HUES64 (cell line): ENCODE measurements at regions not wholly inside any gene's neighbourhood (a gene's known extent, or its start where the extent isn't known, plus 50 kb on each side); places are given as distances from the start of the nearest gene placed in this dataset.

Source experiments
- H3K27ac ChIP-seq: 2 replicates; pipeline ENCODE4 v1.7.0; 2013; ENCODE audit warnings: low read depth, low read length, inconsistent platforms
- H3K27me3 ChIP-seq: 2 replicates; pipeline ENCODE4 v1.6.1; 2013; ENCODE audit warnings: mild to moderate bottlenecking, low read length; ENCODE audit not compliant: insufficient read depth
- H3K36me3 ChIP-seq: 2 replicates; pipeline ENCODE4 v1.6.1; 2013; ENCODE audit warnings: mild to moderate bottlenecking, low read length; ENCODE audit not compliant: insufficient read depth
- H3K4me1 ChIP-seq: 2 replicates; pipeline ENCODE4 v1.6.1; 2013; ENCODE audit warnings: mild to moderate bottlenecking, low read length, moderate library complexity; ENCODE audit not compliant: insufficient read depth
- H3K4me3 ChIP-seq: 2 replicates; pipeline ENCODE4 v1.5.1; 2013; ENCODE audit warnings: mild to moderate bottlenecking, low read length, moderate library complexity
- H3K9ac ChIP-seq: 2 replicates; pipeline ENCODE4 v1.6.1; 2013; ENCODE audit warnings: mild to moderate bottlenecking, low read depth, low read length
- H3K9me3 ChIP-seq: 2 replicates; pipeline ENCODE4 v1.6.1; 2013; ENCODE audit warnings: low read depth, low read length; ENCODE audit not compliant: insufficient read depth
- WGBS: fragments of 150-250, 120-280 bp; methylation state at CpG from one replicate; pipeline ENCODE4 v1.1.7; 2013; ENCODE audit warnings: missing lambda C conversion rate; 5-methylcytosine and 5-hydroxymethylcytosine counted together

DNA sequence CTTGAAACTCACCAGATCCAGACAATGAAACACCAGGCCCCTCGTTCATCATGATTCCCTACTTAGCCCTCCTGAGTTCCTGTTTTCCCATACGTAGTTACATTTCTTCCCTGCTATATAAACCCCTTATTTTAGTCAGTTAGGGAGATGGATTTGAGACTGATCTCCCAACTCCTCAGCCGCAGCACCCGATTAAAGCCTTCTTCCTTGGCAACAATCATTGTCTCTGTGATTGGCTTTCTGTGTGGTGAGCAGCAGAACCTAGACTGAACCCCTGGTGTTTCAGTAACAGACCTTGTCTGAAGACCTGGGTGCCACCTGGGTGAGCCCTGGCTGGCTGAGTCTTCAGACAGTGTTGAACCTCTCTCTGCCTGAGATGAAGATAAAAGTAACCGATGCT lies 118.0 kb downstream of the OAT start:
- H3K4me3 ChIP-seq: no peak overlapping the region
- H3K27me3 ChIP-seq: no peaks in the 10 kb centered on the region
- WGBS: 97% methylated on average over 4 of the region's 5 CpGs
- H3K27ac ChIP-seq: no peak overlapping the region
- H3K9ac ChIP-seq: no peak overlapping the region
- peaks cover 15% of the 10 kb centered on the region for H3K9me3 ChIP-seq
- H3K4me1 ChIP-seq: no peaks in the 10 kb centered on the region
- no peaks in the 10 kb centered on the region for H3K36me3 ChIP-seq

DNA sequence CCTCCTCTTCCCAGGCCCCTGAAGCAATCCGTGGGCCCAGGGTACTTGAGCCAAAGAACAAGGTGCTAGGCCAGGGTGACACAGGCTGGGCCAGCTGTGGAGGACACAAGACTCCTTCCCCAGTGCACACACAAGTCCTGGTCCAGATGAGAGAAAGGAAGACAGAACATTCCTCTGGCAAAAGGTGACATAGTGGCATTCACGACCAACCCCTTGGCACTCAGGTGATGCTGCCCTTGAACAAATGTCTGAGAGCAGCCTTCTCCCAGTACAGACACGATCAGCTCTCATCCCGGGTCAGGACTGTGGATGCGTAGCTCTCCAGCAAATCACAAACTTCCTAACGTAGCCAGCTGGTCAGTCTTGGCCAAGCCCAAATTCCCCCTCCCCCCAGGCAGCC lies 118.5 kb downstream of the OAT start:
- H3K27me3 ChIP-seq: no peaks in the 10 kb centered on the region
- WGBS: 94% methylated on average over 6 of the region's 6 CpGs
- no peak overlapping the region for H3K9ac ChIP-seq
- no peaks in the 10 kb centered on the region for H3K4me1 ChIP-seq
- H3K9me3 ChIP-seq: peaks cover 15% of the 10 kb centered on the region
- no peaks in the 10 kb centered on the region for H3K36me3 ChIP-seq
- H3K27ac ChIP-seq: no peak overlapping the region
- no peak overlapping the region for H3K4me3 ChIP-seq

DNA sequence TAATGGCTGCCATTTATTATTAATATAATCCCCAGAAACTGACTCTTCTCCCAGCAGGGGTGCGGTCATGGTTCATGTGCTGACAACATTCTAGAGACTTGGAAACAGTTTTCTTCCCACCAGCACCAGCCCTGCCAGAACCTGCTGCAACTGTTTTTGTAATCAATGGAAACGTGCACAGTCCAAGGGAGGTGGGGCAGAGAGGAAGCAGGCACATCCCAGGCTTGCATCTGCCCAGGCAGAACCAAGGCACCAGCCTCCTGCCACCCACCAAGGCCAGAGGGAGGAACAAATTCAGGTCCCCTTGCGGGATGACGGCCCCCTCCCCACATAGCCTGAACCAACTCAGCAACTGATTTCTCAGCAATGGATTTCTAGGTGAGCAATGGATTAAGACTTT lies 119.0 kb downstream of the OAT start:
- 99% methylated on average over 4 of the region's 4 CpGs for WGBS
- no peak overlapping the region for H3K27ac ChIP-seq

DNA sequence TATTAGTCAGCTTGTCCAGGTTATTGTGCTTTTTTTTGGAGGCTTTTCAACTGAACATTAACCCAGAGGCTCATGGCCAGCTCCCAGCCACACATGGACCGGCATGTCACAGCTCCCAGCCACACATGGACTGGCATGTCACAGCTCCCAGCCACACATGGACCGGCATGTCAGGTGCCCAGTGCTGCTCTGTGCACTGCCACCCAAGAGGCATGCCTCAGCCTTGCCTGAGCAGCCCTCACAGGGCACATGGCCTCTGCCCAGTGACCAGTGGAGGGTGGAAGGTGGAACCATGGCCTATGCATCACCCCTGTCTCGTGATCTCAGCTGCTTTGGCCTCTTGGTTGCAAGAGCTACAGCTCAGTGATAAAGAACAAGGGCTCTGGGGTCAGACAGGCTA lies 119.8 kb downstream of the OAT start:
- H3K27ac ChIP-seq: no peak overlapping the region
- H3K4me3 ChIP-seq: no peak overlapping the region
- H3K36me3 ChIP-seq: no peaks in the 10 kb centered on the region
- 92% methylated on average over 3 of the region's 3 CpGs for WGBS
- H3K4me1 ChIP-seq: no peaks in the 10 kb centered on the region
- peaks cover 15% of the 10 kb centered on the region for H3K9me3 ChIP-seq
- H3K27me3 ChIP-seq: no peaks in the 10 kb centered on the region
- H3K9ac ChIP-seq: no peak overlapping the region

More for the DNA sequence above, 119.0 kb downstream of the OAT start:
- H3K9me3 ChIP-seq: peaks cover 15% of the 10 kb centered on the region
- no peak overlapping the region for H3K4me3 ChIP-seq
- no peaks in the 10 kb centered on the region for H3K27me3 ChIP-seq
- H3K9ac ChIP-seq: no peak overlapping the region
- H3K36me3 ChIP-seq: no peaks in the 10 kb centered on the region
- H3K4me1 ChIP-seq: no peaks in the 10 kb centered on the region

DNA sequence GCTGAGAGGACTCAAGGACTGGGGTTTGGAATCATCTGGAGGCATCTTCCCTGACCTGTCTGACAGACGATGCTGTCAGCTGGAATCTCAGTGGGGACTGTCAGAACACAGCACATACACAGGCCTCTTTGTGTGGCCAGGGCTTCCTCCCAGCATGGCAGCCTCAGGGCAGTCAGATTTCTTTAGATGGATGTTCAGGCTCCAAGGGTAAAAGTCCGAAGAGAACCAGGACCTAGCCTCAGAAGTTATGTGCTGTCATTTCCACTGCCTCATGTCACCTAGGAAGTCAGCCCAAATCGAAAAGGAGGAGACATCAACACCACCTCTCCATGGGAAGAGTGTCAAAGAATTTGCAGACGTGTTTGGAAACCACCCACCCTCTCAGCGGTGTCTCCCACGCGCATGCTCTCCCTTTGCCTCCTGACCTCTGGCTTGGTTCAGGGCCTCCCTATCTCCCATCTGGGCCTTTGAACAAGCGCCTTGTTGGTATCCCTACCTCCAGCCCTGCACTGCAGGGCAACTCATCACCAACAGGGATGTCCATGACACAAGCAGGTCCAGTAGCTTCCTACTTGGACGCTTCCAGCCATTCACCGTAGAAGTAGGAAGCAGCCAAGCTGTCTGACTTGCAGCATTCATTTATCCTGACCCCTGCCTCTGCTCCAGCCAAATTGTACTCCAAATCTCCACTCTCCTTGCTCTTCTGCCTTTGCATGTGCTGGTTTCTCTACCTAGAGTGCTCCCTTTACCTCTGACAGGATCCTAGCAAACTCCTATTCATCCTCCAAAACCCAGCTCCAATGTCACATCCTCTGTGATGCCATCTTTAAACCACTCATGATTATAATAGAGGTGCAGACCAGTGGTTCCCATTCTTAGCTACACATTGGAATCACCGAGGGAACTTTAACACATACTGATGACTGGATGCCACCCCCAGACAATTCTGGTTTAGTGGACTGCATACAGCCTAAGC lies 121.6 kb downstream of the OAT start:
- Histone ChIP-seq H3K27ac (no peak overlapping the region), H3K36me3 (no peaks in the 10 kb centered on the region), H3K9me3 (peaks cover 15% of the 10 kb centered on the region), H3K9ac (no peak overlapping the region), H3K4me3 (no peak overlapping the region), H3K4me1 (no peaks in the 10 kb centered on the region), H3K27me3 (no peaks in the 10 kb centered on the region)
- WGBS: 91% methylated on average over 11 of the region's 11 CpGs

DNA sequence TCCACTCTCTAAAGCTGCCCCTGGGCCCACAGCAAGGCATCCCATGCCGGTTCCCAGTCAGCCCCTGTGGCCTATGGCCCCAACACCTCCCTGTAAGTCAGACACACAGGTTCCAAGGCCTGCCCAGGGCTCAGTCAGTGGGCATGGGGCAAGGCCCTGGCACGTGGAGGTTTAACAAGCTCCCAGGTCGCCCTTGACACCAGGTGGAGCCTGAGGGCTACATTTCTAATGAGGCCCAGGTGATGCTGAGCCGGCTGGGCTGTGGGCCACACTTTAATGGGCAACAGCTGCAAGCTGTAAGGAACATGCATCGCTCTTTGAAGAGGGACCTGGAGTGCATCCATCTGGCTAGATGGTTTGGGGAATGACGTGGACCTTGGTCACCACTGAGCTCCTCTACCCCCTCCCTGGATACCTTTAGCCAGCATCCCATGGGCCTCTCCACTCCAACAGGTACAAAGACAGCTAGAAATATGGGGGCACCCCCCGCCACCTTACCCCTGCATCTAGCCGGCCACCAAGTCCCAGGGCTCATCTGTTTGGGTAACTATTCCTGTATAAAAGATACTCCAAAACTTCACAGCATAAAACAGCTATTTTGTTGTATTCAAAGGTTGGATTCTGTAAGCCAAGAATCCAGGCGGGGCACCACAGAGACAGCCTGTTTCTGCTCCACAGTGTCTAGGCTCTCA lies 122.5 kb downstream of the OAT start:
- no peaks in the 10 kb centered on the region for H3K36me3 ChIP-seq
- WGBS: 79% methylated on average over 9 of the region's 9 CpGs

DNA sequence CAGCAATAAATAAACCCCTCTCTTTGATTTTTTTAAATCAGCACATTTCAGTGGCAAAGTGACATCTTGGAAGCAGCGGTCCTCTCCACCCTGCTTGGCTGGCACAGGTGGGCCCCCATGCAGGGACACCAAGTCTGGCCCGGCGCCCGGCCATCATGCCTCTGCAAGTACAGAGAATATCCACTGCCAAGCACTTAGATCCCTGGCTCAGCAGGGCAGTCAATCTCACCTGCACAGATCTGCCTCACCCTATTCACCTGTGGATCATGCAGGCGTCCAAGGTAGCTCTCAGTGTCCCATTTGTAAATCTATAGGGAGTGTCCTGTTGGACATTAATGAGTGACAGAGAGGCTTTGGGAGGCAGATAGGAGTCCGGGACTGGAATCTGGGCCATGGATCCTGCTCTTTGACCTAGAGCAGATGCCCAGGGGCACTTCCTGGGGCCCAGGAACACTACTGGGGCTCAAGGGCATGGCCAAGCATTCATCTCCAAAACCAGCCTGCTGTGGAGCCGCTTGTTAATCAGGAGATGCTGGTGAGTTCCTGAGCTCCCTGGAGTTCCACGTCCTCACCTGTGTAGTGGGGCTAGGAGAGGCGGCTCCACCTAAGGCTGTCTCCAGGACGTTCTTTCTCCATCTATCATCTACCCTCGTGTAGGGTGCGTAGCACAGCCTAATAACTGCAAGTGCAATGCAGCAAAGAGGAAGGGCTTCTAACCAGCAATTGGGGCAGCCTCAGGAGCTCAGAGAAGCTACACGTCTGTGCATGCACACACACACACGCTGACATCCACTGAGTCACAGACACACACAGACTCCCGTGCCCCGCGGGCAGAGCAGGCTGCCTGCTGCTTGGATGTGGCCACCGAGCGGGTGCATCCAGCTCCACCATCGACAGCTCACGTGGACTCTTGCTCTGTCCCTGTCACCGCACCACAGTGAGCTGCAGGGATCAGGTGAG lies 123.6 kb downstream of the OAT start:
- no peak overlapping the region for H3K27ac ChIP-seq
- WGBS: 93% methylated on average over 22 of the region's 22 CpGs
- peaks cover 3% of the 10 kb centered on the region; the same call in 1 of the 2 replicates for H3K9me3 ChIP-seq
- H3K9ac ChIP-seq: no peak overlapping the region
- no peaks in the 10 kb centered on the region for H3K27me3 ChIP-seq
- H3K36me3 ChIP-seq: no peaks in the 10 kb centered on the region
- H3K4me1 ChIP-seq: no peaks in the 10 kb centered on the region
- H3K4me3 ChIP-seq: no peak overlapping the region

More for the DNA sequence above, 122.5 kb downstream of the OAT start:
- H3K27me3 ChIP-seq: no peaks in the 10 kb centered on the region
- H3K9ac ChIP-seq: no peak overlapping the region
- H3K9me3 ChIP-seq: peaks cover 14% of the 10 kb centered on the region
- no peak overlapping the region for H3K27ac ChIP-seq
- no peaks in the 10 kb centered on the region for H3K4me1 ChIP-seq
- no peak overlapping the region for H3K4me3 ChIP-seq

DNA sequence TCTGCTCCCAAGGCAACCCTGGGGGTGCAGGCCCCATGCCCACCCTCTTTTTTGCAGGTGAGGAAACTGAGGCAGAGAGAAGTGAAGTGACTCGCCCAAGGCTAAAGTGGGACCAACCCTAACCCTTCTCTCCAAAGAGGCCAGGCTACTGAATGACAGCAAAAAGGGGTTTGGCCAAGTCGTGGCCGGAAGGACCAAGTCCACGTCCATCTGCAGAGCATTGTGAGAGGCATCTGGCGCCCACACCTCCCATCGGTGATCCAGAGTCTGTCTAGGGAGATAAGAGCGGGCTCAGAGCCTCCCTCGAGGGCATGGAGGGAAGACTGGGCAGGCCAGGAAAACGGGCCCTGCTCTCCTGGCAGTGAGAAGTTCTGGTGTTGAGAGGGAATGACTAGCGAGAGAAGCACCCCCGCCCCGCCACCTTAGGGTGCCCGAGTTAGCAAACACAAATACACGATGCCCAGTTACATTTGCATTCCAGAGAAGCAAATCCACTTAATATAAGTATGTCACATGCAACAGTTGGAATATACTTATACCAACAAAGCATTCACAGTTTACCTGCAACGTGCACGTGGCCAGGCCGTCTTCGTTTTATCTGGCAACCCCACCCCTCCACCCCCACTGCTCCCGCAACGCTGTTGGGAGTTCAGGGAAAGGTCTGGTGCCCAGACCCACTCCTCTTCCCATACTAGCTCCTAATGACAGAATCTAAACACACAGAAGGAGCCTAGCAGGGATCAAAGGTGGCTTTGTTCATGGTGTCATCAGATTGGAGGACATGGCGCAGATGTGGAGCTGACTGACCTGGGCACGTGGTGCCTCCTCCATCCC lies 124.9 kb downstream of the OAT start:
- Histone ChIP-seq H3K27ac (no peak overlapping the region), H3K4me3 (no peak overlapping the region), H3K4me1 (no peaks in the 10 kb centered on the region), H3K9ac (no peak overlapping the region), H3K36me3 (no peaks in the 10 kb centered on the region), H3K9me3 (no peaks in the 10 kb centered on the region), H3K27me3 (no peaks in the 10 kb centered on the region)
- WGBS: 95% methylated on average over 22 of the region's 22 CpGs

DNA sequence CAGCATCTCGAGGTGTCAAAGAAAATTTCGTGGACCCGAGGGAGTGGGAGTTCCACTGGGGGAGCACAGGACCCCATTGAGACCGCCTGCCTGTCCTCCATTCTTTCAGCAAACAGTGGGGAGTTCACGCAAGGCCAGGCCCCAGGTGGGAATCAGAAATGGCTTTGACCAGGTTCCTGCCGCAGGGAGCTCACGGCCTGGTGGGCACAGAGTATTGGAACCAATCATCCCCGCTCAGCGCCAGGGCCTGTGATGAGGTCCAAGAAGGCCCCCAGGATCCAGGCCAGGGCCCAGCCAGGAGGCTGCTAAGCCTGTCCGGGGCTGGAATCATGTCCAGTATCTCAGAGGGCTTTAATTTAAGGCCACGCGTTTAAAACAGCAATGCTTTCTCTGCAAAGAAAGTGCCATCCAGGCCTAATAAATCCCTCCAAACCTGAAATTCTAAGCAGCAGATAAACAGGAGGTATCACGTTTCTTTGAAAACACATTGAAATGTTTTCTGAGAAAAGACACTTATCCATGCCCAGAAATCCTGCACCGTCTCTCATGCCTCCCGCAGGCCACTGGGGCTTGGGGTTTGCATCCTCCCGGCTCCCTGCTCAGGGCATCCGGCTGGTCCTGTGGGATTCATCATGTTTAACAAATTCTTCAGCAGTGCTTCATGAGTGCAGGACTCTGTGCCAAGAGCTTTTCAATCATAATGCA lies 125.7 kb downstream of the OAT start:
- Histone ChIP-seq H3K4me1 (no peaks in the 10 kb centered on the region), H3K36me3 (no peaks in the 10 kb centered on the region), H3K9ac (no peak overlapping the region), H3K4me3 (no peak overlapping the region), H3K9me3 (no peaks in the 10 kb centered on the region), H3K27me3 (no peaks in the 10 kb centered on the region), H3K27ac (no peak overlapping the region)
- 83% methylated on average over 17 of the region's 17 CpGs for WGBS
